PC-9 (cell line): ENCODE measurements at regions not wholly inside any gene's neighbourhood (a gene's known extent, or its start where the extent isn't known, plus 50 kb on each side); places are given as distances from the start of the nearest gene placed in this dataset.

ENCODE experiments used
- BruUV-seq: library from RNA; stranded (reverse); fragments of 400-500 nt; replicated peaks from 2 replicates; lab custom pipeline; 2021; lab: Mats Ljungman, UMichigan
- CTCF ChIA-PET: fragments of 300-600 bp; sonication (Branson Sonifier 250); formaldehyde crosslinking; loops from one replicate; lab custom pipeline; 2022; ENCODE audit warnings: antibody characterized with exemption; lab: Charles Lee
- POLR2A ChIA-PET: fragments of 300-600 bp; sonication (Branson Sonifier 250); formaldehyde crosslinking; loops from one replicate; lab custom pipeline; 2022; ENCODE audit warnings: antibody characterized with exemption; ENCODE audit not compliant: unreplicated experiment; lab: Charles Lee
- DNase-seq, 2 experiments: peaks; one replicate each; pipeline versions ENCODE4 v3.0.0 to v3.0.0-alpha.2; 2015 to 2022; ENCODE audit warnings: mixed read lengths in 1 of 2
- H2AFZ ChIP-seq: fragments of 200-600 bp; sonication (generic); 2 replicates; pipeline ENCODE4 v1.8.1; 2017; ENCODE audit warnings: antibody characterized with exemption
- H3F3A ChIP-seq: fragments of 200-600 bp; sonication (generic); 2 replicates; pipeline ENCODE4 v1.8.1; 2017; ENCODE audit warnings: antibody characterized with exemption, mild to moderate bottlenecking, low read depth; ENCODE audit not compliant: insufficient read depth
- H3K27ac ChIP-seq: fragments of 200-600 bp; sonication (generic); 2 replicates; pipeline ENCODE4 v1.6.1; 2016; ENCODE audit warnings: mixed run types
- H3K27me3 ChIP-seq: fragments of 200-600 bp; sonication (generic); 2 replicates; pipeline ENCODE4 v1.6.1; 2016; ENCODE audit warnings: low read depth, mixed run types; ENCODE audit not compliant: insufficient read depth
- H3K36me3 ChIP-seq: fragments of 200-600 bp; sonication (generic); 2 replicates; pipeline ENCODE4 v1.6.1; 2016; ENCODE audit warnings: low read depth, mixed run types
- H3K4me1 ChIP-seq: fragments of 200-600 bp; sonication (generic); replicated peaks from 2 replicates; pipeline ENCODE4 v1.6.1; 2016; ENCODE audit warnings: mixed run types; ENCODE audit not compliant: insufficient read depth
- H3K4me2 ChIP-seq: fragments of 200-600 bp; sonication (generic); 2 replicates; pipeline ENCODE4 v1.6.1; 2017; ENCODE audit warnings: mixed run types
- H3K4me3 ChIP-seq: fragments of 200-600 bp; sonication (generic); 2 replicates; pipeline ENCODE4 v1.6.1; 2016; ENCODE audit warnings: mixed run types
- H3K79me2 ChIP-seq: fragments of 200-600 bp; sonication (generic); 2 replicates; pipeline ENCODE4 v1.6.1; 2017; ENCODE audit warnings: low read depth, mixed run types
- H3K9me2 ChIP-seq: fragments of 200-600 bp; sonication (generic); 2 replicates; pipeline ENCODE4 v1.8.1; 2017; ENCODE audit warnings: mild to moderate bottlenecking; ENCODE audit not compliant: insufficient read depth
- H3K9me3 ChIP-seq: fragments of 200-600 bp; sonication (generic); 2 replicates; pipeline ENCODE4 v1.8.1; 2016; ENCODE audit warnings: low read depth; ENCODE audit not compliant: insufficient read depth
- H4K20me1 ChIP-seq: fragments of 200-600 bp; sonication (generic); 2 replicates; pipeline ENCODE4 v1.8.1; 2017; ENCODE audit not compliant: insufficient read depth
- EZH2 ChIP-seq: fragments of 200-600 bp; sonication (generic); IDR thresholded peaks from 2 replicates; pipeline ENCODE4 v1.8.0; 2017; ENCODE audit warnings: antibody characterized with exemption, low read depth
- intact Hi-C: fragments of 100-400 bp; cut with micrococcal nuclease; formaldehyde crosslinking; loops from one replicate; pipeline ENCODE4 v1.10.0; 2022; ENCODE audit not compliant: unreplicated experiment
- TF ChIP-seq, protein P1 (sequence below): fragments of 200-600 bp; sonication (generic); conservative IDR thresholded peaks from 2 replicates; pipeline ENCODE4 v1.6.1; 2017; ENCODE audit warnings: mixed run types, antibody characterized with exemption, mild to moderate bottlenecking, moderate library complexity

DNA sequence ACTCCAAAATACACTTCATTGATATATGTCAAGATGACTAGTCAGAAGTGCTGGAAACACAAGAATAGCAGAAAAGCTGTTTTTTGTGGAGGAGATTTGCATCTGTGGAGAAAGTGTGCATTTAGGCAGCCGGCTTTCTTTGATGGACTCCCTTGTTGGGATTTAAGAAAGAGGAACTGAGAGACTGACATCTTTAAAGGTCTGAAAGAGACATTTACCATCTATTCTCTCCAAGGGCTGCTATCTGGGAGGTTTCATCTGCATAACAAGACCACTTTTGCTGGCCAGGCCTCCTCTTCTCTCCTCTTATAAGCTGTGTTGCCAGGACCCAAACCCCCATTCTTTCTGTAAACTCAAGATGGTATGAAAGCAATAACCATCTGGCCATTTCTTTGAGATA lies 1065.0 kb downstream of the NLGN4X start:
- no peaks in the 10 kb centered on the region for H3F3A ChIP-seq

GRCh38 chrX:5155301-5155700 lies 1073.4 kb downstream of the NLGN4X start:
- Histone ChIP-seq H3K27ac (no peak overlapping the region), H3K27me3 (no peaks in the 10 kb centered on the region), H3K4me2 (no peak overlapping the region), H4K20me1 (no peaks in the 10 kb centered on the region), H3K4me1 (no peaks in the 10 kb centered on the region), H3K4me3 (no peak overlapping the region), H3K9me2 (no peaks in the 10 kb centered on the region), H3K79me2 (no peaks in the 10 kb centered on the region), H3F3A (no peaks in the 10 kb centered on the region), H3K9me3 (no peaks in the 10 kb centered on the region), H3K36me3 (no peaks in the 10 kb centered on the region), H2AFZ (no peak overlapping the region)
- ChIA-PET CTCF (no interaction called here), POLR2A (no interaction called here)
- no TSS peak for BruUV-seq
- TF ChIP-seq, protein P1, sequence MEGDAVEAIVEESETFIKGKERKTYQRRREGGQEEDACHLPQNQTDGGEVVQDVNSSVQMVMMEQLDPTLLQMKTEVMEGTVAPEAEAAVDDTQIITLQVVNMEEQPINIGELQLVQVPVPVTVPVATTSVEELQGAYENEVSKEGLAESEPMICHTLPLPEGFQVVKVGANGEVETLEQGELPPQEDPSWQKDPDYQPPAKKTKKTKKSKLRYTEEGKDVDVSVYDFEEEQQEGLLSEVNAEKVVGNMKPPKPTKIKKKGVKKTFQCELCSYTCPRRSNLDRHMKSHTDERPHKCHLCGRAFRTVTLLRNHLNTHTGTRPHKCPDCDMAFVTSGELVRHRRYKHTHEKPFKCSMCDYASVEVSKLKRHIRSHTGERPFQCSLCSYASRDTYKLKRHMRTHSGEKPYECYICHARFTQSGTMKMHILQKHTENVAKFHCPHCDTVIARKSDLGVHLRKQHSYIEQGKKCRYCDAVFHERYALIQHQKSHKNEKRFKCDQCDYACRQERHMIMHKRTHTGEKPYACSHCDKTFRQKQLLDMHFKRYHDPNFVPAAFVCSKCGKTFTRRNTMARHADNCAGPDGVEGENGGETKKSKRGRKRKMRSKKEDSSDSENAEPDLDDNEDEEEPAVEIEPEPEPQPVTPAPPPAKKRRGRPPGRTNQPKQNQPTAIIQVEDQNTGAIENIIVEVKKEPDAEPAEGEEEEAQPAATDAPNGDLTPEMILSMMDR, result no peak
- TF ChIP-seq EZH2, result no peak
- DNase-seq, result no peak
- intact Hi-C loops, result no loop called here

More for the DNA sequence above, 1065.0 kb downstream of the NLGN4X start:
- no peak overlapping the region for H3K4me2 ChIP-seq
- H3K4me1 ChIP-seq, result no peaks in the 10 kb centered on the region
- no peak for DNase-seq
- H4K20me1 ChIP-seq, result no peaks in the 10 kb centered on the region
- no peaks in the 10 kb centered on the region for H3K9me3 ChIP-seq
- H3K27me3 ChIP-seq, result no peaks in the 10 kb centered on the region
- no peaks in the 10 kb centered on the region for H3K9me2 ChIP-seq
- H3K79me2 ChIP-seq, result no peaks in the 10 kb centered on the region
- H3K27ac ChIP-seq, result no peak overlapping the region
- H3K36me3 ChIP-seq, result no peaks in the 10 kb centered on the region
- intact Hi-C loops, result no loop called here
- no TSS peak for BruUV-seq
- ChIA-PET CTCF (interaction anchor here (0.6 kb wide), 1 partner anchor 1926 kb away, joined by 3 read pairs; no protein-coding TSS in a partner anchor), POLR2A (no interaction called here)
- no peak overlapping the region for H3K4me3 ChIP-seq
- H2AFZ ChIP-seq, result no peak overlapping the region
- TF ChIP-seq, protein P1, result no peak
- TF ChIP-seq EZH2, result no peak

GRCh38 chrX:5145957-5146356 lies 1082.7 kb downstream of the NLGN4X start:
- no peak for DNase-seq
- ChIA-PET CTCF (interaction anchor here (0.7 kb wide), 1 partner anchor 1183 kb away, joined by 4 read pairs; no protein-coding TSS in a partner anchor), POLR2A (no interaction called here)
- H3K36me3 ChIP-seq, result no peaks in the 10 kb centered on the region
- no peak overlapping the region for H3K4me2 ChIP-seq
- no peaks in the 10 kb centered on the region for H3F3A ChIP-seq
- TF ChIP-seq, protein P1, result no peak
- no peak overlapping the region for H3K27ac ChIP-seq
- H3K4me1 ChIP-seq, result no peaks in the 10 kb centered on the region
- BruUV-seq, result no TSS peak
- intact Hi-C loops, result no loop called here
- no peaks in the 10 kb centered on the region for H3K79me2 ChIP-seq
- no peaks in the 10 kb centered on the region for H3K9me3 ChIP-seq
- no peaks in the 10 kb centered on the region for H3K9me2 ChIP-seq
- H4K20me1 ChIP-seq, result no peaks in the 10 kb centered on the region
- no peak overlapping the region for H3K4me3 ChIP-seq
- H2AFZ ChIP-seq, result no peak overlapping the region
- no peaks in the 10 kb centered on the region for H3K27me3 ChIP-seq
